GM12865 (cell line): ENCODE measurements at regions not wholly inside any gene's neighbourhood (a gene's known extent, or its start where the extent isn't known, plus 50 kb on each side); places are given as distances from the start of the nearest gene placed in this dataset.
"Not testable (repeated sequence)": the region's sequence is repeated elsewhere in the genome, so short reads cannot be mapped to it uniquely, and the experiment has no call there.

Experiments
- DNase-seq: peaks from one replicate; pipeline ENCODE4 v3.0.0; 2010; ENCODE audit warnings: low read depth
- H3K4me3 ChIP-seq: 2 replicates; pipeline ENCODE4 v1.5.1; 2011; ENCODE audit warnings: mild to moderate bottlenecking, low read depth, low read length, control low read depth
- CTCF ChIP-seq: IDR thresholded peaks from 2 replicates; pipeline ENCODE4 v1.5.1; 2011; ENCODE audit warnings: low read length, control low read depth, low read depth, inconsistent platforms; ENCODE audit not compliant: insufficient read depth; ENCODE audit errors: missing control alignments

GRCh38 chr17:77527836-77528505 lies 387.2 kb downstream of the SEC14L1 start:
- no peak overlapping the region for H3K4me3 ChIP-seq
- DNase-seq = no peak
- TF ChIP-seq CTCF = no peak

GRCh38 chr17:77528516-77529327 lies 388.0 kb downstream of the SEC14L1 start:
- no peak for DNase-seq
- H3K4me3 ChIP-seq = no peak overlapping the region
- TF ChIP-seq CTCF = no peak

GRCh38 chr17:77529328-77529650 lies 388.5 kb downstream of the SEC14L1 start:
- no peak overlapping the region for H3K4me3 ChIP-seq
- no peak for TF ChIP-seq CTCF
- no peak for DNase-seq

- no peak overlapping the region for H3K4me3 ChIP-seq
- no peak for DNase-seq
- no peak for TF ChIP-seq CTCF
These were observed 389.8 kb downstream of the SEC14L1 start for GRCh38 chr17:77530591-77530990.

- DNase-seq = no peak
- H3K4me3 ChIP-seq = no peak overlapping the region
- no peak for TF ChIP-seq CTCF
These were observed 390.2 kb downstream of the SEC14L1 start for GRCh38 chr17:77531002-77531401.

- no peak for DNase-seq
- no peak overlapping the region for H3K4me3 ChIP-seq
- TF ChIP-seq CTCF = no peak
These were observed 390.9 kb downstream of the SEC14L1 start for GRCh38 chr17:77531641-77532040.

- DNase-seq, H3K4me3 ChIP-seq: not testable (repeated sequence)
These were observed 392.9 kb downstream of the SEC14L1 start for GRCh38 chr17:77533697-77534096.
